ENCODE measurements at regions not wholly inside any gene's neighbourhood (a gene's known extent, or its start where the extent isn't known, plus 50 kb on each side); places are given as distances from the start of the nearest gene placed in this dataset.

DNA sequence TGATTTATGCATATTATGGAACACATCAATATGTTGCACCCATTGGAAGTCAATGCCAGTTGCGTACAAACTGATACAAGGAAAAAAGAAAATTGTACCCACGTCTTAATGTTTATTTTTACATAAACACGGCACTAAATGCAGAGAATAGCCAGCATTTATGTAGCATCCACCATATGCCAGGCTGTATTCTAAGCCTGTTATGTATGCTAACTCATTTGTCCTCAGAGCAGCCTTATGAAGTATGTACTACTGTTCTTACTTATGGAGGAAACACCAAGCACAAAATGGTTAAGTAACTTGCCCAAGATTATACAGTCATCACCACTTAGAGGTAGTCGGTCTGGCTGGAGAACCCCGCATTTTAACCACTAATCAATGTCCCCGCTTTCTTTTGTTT, 837.9 kb upstream of the RBFOX1 start:
- TF ChIP-seq SIN3A (IDR thresholded peaks at IDR 0.05; ENCODE audit: borderline replicate concordance, insufficient read depth, low read length) (no peak), POLR2AphosphoS5 (IDR thresholded peaks at IDR 0.05; ENCODE audit: low read depth, low read length) (no peak), TAF1 (IDR thresholded peaks at IDR 0.05; ENCODE audit: borderline replicate concordance, insufficient read depth, low read length) (no peak), REST (IDR thresholded peaks at IDR 0.05; ENCODE audit: insufficient read depth in 1 of 2, low read depth in 2 of 2, low read length in 2 of 2) (no peak), FOXP2 (optimal IDR thresholded peaks at IDR 0.05; ENCODE audit: borderline replicate concordance, extremely low read depth, extremely low read length, insufficient read depth) (no peak)
